NOMO-1 (cell line): ENCODE measurements at regions not wholly inside any gene's neighbourhood (a gene's known extent, or its start where the extent isn't known, plus 50 kb on each side); places are given as distances from the start of the nearest gene placed in this dataset.
"Not testable (repeated sequence)": the region's sequence is repeated elsewhere in the genome, so short reads cannot be mapped to it uniquely, and the experiment has no call there.

Source experiments
- DNase-seq, 2 experiments: peaks; one replicate each; lab custom pipeline; 2025; ENCODE audit not compliant: unreplicated experiment in 2 of 2; lab: John Stamatoyannopoulos, UW

DNA sequence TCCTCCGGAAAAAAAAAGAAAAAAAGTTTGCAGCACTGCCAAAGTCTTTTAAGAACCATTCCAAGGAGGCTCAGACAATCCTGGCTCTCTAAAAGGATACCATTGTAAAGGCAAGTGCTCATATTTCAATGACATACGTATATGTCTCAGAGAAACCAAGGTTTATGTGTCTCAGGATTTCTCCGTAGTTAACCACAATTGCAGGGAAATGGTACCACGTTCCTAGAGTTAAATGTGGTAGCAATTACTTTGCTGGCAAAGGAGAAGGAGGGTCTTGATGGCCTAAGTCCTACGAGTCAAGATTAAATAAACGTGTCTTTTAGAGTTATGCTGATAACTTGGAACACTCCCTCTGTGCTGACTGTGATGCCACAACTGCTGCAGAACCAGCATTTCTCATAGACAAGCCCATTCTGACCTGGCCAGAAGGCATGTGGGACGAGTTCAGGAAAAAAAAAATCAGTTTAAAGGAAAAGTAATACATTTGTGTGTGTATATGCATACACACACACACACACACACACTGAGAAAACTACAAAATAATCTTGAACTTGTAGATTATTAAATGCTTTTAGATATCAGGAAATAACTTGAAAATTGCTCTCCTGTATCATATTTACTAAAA lies 245.9 kb downstream of the FGFR2 start:
- no peak for DNase-seq

DNA sequence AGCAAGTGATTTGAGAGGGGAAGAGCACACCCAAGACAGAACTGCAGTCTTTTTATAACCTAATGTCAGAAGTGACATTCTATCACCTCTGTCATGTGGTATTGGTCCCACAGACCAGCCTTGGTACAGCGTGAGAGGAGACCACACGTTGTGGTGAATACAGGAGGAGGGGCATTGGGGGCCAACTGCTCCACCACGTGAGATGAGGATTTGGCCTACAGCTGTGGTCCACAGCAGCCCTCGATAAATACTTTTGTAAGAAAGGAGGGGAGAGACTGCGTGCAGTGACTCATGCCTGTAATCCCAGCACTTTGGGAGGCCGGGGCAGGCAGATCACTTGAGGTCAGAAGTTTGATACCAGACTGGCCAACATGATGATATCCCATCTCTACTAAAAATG lies 243.1 kb downstream of the FGFR2 start:
- DNase-seq: no peak

DNA sequence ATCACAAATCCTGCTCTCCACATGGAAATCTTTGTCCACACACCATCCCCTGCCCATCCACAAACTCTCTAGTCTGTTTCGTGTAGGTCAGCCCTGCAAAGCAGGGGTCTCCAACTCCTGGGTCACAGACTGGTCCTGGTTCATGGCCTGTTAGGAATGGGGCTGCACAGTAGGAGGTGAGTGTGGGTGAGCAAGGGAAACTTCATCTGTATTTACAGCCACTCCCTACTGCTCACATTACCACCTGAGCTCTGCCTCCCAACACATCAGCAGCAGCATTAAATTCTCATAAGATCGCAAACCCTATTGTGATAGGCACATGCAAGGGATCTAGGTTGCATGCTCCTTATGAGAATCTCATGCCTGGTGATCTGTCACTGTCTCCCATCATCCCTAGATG lies 242.1 kb downstream of the FGFR2 start:
- no peak for DNase-seq

DNA sequence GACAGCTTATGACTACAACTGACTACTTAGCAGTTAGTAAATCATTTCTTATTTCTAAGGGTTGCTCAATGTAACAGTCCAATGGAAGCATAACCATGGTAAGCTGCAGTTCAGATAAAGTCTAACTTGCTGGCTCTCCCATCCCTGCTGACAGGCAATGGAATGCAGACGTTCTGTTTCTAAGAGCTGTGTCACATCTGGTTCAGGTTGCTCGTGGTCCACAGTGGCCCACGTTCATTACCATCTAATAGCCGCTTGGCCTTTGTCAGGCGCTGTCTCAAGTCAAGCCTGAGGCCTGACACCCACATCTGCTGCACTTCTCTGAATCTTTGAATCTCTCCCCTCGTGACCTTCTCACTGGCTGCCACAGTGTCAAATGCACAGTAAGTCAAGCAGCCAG lies 240.8 kb downstream of the FGFR2 start:
- no peak for DNase-seq

DNA sequence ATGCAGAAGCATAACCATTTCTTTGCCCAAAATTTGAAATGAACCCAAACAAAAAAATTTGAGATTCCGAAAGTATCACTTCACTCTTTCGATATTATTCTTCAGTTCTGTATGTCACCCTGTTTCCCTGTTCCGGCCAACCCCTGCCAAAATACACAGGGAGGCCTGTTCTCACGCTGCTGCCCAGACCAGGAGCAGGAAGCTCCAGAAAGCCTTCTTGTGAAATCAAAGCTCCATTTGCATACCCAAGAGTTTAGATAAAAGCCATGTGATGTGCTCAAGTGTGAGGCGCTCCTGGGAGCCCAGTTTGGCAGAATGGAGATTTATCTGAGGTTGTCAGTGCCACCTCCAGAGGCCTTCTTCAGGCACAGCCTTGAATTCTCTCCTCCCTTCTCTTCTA lies 236.2 kb downstream of the FGFR2 start:
- DNase-seq: no peak

DNA sequence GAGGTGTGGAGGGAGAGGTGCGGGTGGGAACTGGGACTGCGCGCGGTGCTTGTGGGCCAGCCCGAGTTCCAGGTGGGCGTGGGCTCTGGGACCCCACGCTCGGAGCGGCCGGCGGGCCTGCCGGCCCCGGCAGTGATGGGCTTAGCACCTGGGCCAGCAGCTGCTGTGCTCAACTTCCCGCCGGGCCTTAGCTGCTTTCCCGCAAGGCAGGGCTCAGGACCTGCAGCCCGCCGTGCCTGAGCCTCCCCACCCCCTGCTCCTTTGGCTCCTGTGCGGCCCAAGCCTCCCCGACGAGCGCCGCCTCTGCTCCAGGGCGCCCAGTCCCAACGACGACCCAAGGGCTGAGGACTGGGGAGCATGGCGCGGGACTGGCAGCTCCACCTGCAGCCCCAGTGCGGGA lies 232.7 kb downstream of the FGFR2 start:
- DNase-seq: no peak

DNA sequence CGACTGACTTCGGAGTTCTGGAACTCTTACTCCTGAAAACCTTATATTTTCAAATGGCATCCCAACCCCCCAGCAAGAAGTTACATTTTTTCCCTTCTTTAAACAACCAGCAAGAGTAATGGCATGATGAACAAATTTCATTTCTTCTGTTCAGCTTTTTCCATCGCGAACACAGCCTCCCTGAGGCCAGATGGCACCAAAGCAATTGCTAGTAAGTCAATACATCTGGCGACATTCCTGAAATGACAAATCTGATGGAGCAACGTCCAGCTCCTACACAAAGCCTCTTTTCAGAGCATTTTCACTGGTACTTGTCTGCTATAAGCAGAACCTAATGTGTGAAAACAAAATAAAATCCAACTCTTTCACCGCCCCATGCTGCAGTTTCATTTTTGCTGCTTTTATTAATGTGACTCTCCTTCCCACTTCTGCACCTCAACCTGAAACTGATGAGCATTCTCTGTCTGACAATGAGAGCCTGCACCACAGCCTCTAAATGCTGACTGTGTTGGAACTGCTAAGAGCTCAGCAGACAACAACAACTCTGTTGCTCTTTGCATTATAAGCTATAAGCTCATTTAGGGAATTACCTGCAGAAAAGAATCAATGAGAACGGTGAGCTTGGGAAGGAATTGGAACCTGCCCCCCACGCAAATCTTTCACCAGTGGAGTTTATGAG lies 229.8 kb downstream of the FGFR2 start:
- no peak for DNase-seq

DNA sequence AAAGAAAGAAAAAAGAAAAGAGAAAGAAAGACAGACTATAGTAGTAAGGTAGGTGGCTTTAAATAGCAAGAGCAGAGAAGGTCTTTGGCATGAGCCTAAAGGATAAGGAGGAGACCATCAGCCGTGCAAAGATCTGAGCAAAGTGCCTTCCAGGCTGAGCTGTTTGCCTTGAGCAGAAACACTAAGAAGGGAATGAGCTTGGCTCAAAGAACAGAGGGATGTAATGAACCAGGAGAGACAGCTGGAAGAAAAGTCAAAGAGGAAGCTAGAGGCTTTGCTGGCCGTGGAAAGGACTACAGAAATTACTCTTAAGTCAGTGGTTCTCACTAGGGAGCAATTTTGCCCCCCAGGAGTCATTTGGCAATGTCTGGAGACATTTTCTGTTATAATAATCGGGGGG lies 228.6 kb downstream of the FGFR2 start:
- DNase-seq: no peak

DNA sequence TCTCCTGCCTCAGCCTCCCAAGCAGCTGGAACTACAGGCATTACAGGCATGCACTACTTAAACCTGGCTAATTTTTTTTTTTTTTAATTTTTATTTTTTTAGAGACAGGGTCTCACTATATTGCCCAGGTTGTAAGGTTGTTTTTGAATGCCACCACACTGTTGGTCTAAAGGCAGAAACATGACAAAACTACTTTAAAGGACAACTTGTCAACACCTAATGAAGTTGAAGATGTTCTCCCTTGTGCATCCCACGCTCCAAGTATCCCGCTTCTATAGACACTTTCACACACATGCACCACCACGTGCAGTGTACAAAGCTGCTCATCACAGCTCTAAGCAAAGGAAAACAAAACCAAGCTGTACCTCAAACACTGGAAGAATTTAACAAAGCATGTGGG lies 226.4 kb downstream of the FGFR2 start:
- DNase-seq: no peak

DNA sequence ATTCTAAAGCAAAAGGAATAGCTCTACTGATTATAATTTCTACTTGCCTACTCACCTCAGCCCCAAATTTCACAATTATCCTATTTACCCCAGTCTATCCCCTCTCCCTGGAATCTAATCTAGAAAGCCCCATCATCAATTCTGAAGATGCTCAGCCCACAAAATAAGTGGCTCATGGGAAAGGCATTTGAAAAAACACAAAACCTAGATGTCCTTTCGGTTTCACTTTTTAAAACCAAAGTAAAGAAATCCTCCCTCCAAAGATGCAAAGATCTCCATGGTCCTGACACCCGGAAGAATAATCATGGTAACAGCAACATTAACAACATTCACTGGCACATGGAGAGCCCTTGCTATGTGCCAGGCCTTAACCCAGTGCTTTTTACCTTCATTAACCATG lies 224.8 kb downstream of the FGFR2 start:
- DNase-seq: no peak

DNA sequence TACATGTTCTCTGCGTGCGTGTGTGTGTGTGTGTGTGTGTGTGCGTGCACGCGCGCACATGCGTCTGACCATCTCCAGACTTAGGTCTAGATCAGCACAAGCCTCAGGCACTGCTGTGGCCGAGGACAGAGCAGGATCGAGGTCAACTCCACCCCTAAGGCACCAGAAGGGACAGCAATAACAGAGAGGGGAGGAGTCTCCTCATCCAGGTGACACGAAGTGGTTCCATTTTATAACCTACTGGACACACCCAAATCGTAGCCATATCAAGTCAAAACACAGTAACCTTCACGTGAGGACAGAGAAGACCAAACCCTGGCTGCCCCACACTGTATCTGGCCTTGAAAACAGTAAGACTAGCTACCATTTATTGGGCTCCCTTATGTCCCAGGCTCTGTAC lies 224.1 kb downstream of the FGFR2 start:
- no peak for DNase-seq

DNA sequence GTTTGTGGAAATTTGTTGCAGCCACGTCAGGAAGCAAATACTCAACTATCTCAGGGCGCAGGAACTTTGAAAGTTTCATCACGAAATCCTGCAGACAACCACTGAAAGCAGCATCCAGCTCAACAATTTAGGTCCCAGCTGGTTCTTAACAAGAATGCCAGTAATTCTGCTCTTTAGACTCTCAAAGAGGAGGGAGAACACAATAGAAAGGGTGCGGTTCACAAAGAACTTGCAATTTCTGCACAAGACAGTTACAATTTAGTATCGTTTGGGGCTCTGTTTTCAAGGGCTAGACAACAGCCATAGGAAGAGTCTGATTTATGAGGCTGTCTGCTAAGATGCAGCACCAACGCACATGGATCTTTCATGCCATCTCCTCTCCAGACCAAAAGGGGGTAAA lies 223.1 kb downstream of the FGFR2 start:
- DNase-seq: no peak

DNA sequence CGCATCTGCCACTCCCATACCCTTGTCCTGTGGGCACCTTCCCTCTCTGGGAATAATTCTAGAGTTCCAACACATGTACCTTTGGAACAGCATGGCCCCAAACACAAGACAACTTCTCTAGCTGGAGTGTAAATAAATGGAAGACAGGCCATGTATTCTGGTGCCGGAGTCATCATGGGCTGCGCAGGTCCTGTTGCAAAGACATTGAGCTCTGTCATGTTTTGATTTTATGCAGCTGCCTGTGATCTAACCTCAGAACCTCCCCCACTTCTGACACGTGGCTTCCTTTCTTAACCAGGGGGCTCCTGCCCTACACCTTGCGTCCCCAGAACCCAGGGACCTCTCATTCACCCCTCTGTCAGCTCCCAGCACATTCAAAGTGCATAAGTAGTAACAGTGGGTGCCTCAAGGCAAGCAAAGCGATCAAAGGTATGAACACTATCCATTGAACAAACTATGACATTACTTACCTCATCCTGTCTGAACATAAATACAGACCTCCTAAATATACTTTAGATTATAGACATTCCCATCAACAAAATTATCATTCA lies 219.9 kb downstream of the FGFR2 start:
- no peak for DNase-seq

DNA sequence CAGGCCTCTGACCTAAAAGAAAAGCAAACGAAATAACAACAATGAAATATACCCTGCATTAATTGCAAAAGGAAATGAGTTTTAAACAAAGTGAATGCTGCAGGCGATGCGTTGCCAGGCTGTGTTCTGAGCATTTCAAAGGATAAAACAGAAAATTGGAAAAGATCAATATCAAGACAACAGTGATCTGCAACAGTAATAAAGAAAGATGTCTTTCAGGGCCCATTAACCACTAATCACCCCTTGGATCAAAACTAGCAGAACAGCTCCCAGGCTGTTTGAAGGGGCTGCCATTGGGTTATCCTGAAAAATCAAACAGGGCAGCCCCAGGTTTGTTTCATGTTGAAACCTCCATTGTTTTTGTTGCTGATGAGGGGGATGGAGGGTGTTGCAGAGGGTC lies 219.2 kb downstream of the FGFR2 start:
- DNase-seq: no peak

DNA sequence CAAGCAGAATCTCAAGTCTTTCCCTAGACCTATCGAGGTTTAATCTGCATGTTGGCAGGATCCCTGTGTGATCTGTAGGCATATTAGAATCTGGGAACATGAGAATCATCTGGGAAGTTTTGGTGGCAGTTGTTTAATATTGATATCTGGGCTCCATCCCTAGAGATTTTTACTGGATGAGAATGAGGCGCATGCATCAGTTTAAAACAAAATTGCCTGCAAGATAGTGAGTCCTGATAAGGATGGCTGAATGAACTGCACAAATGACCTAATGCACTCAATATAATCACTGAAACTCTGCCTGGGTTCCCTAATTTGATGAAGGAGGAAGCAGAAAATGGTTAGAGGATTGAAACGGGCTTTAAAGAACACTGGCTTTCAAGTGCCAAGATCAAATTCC lies 218.0 kb downstream of the FGFR2 start:
- no peak for DNase-seq

DNA sequence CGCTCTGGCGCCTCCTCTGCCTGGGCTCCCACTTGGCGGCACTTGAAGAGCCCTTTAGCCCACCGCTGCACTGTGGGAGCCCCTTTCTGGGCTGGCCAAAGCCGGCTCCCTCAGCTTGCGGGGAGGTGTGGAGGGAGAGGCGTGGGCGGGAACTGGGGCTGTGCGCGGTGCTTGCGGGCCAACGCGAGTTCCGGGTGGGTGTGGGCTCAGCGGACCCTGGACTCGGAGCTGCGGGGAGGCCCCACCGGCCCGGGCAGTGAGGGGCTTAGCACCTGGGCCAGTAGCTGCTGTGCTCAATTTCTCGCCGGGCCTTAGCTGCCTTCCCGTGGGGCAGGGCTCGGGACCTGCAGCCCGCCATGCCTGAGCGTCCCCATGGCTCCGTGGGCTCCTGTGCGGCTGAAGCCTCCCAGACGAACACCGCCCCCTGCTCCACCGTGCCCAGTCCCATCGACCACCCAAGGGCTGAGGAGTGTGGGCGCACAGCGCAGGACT lies 216.2 kb downstream of the FGFR2 start:
- DNase-seq: not testable (repeated sequence)

DNA sequence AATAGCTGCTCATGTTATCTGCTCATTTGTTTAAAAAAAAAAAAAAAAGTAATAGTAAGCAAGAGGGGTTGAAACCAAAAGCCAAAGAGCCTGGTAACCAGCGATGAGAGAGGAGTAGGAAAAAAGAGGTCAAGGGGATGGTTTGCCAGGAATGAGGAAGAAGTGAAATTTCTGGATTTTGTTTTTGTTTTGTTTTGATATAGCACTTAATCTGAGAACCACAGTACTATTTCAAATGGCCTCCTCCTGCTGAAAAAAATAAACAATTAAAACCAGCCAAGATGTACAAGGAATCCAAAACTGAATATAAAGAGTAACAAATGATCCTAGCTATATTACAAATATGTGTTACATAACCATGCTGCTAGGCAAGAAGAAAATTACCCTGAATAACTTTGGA lies 213.1 kb downstream of the FGFR2 start:
- no peak for DNase-seq

DNA sequence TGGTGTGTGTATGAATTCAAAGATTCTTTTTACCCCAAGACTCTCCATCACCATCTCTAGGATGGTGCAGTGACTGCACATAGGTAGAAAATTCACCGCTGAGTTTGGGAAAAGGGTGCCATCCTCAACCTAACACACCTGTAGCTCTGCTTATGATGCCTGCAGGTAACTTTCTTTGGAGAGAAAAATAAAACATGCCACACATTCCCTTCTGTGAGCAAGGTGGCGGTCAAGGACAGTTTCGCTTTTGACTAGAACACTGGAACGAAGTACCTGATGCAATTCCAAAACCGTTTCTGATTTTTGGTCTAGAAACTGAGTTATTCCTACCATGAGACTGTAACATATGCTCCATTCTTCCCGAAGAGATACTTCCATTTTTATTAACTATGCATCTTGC lies 205.6 kb downstream of the FGFR2 start:
- DNase-seq: no peak

DNA sequence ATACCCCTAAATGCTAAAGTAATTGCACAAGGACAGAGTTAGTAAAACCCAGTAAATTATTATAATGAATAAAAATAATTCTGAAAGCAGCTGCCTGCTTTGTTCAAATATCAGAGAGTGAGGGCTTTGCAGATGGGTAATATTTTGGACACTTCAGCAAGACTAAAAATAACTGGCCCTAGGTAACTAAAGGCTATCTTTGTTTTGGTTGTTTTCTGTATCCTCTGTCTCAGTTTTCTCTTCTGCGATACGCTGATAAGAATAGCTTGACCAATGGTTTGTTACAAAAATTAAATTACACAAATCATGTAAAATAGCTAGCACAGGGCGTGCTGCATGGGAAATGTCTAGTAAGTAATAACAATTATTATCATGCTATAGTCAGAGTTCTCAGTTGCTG lies 204.7 kb downstream of the FGFR2 start:
- DNase-seq: no peak

DNA sequence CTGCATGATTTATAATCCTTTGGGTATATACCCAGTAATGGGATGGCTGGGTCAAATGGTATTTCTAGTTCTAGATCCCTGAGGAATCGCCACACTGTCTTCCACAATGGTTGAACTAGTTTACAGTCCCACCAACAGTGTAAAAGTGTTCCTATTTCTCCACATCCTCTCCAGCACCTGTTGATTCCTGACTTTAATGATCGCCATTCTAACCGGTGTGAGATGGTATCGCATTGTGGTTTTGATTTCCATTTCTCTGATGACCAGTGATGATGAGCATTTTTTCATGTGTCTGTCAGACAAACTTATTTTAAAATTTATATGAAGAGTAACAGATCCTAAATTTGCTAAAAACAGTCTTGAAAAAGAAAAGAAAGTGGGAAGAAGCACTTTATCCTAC lies 197.7 kb downstream of the FGFR2 start:
- DNase-seq: not testable (repeated sequence)

DNA sequence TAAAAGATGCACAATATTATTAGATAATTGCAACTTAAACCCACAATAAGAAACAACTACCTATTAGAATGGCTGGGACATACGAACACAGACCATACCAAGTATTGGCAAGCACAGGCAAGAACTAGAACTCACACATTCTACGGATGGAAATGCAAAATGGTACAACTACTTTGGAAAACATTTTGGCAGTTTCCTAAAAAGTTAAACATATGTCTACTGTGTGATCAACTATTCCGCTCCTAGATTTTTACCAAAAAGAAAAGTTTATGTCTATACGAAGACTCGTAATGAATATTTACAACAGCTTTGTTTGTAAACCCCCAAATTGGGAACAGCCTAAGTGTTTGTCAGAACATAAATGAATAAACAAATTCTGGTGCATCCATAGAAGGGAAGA lies 194.7 kb downstream of the FGFR2 start:
- no peak for DNase-seq

DNA sequence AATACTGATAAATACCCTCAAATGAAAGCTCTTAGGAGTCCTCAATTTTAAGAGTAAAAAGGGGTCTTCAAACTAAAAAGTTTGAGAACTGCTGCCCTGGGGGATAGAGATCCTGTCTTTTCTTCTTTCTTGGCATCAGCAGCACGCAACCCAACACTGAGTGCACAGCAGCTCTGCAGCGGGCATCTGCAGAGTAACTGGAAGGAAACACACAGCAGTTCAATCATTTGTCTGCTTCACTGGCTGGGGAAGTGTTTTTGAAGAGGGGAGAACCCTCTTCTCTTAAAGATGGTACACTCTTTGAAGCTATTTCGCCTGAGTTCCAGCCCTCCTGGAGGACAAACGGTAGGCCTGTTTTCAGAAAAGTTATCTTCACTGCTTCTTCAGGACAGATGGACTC lies 193.6 kb downstream of the FGFR2 start:
- DNase-seq: no peak
